Mesenchymal stem cell (in vitro differentiated cells and primary cell): ENCODE measurements at regions not wholly inside any gene's neighbourhood (a gene's known extent, or its start where the extent isn't known, plus 50 kb on each side); places are given as distances from the start of the nearest gene placed in this dataset.

Source experiments
- DNase-seq: peaks from one replicate; pipeline ENCODE4 v3.0.0-alpha.2; 2013
- H2AFZ ChIP-seq: one replicate; pipeline ENCODE4 v1.6.1; 2013; ENCODE audit warnings: low read depth, mild to moderate bottlenecking, control low read depth, inconsistent platforms, low read length, moderate library complexity
- H2AK5ac ChIP-seq: 2 replicates; pipeline ENCODE4 v1.6.1; 2013; ENCODE audit warnings: low read length, moderate library complexity, mild to moderate bottlenecking, inconsistent platforms; ENCODE audit not compliant: severe bottlenecking
- H2BK120ac ChIP-seq: one replicate; pipeline ENCODE4 v1.6.1; 2013; ENCODE audit warnings: low read depth, mild to moderate bottlenecking, inconsistent platforms, low read length, moderate library complexity
- H2BK12ac ChIP-seq, 2 experiments: one replicate each; pipeline ENCODE4 v1.6.1; 2013; ENCODE audit warnings: inconsistent platforms in 2 of 2, low read length in 2 of 2, mild to moderate bottlenecking in 2 of 2, moderate library complexity in 2 of 2, control low read depth in 1 of 2
- H2BK15ac ChIP-seq: one replicate; pipeline ENCODE4 v1.6.1; 2013; ENCODE audit warnings: mild to moderate bottlenecking, low read depth, inconsistent platforms; ENCODE audit not compliant: poor library complexity, severe bottlenecking
- H2BK5ac ChIP-seq: 2 replicates; pipeline ENCODE4 v1.6.1; 2013; ENCODE audit warnings: low read depth, mild to moderate bottlenecking, low read length, control low read depth, inconsistent platforms; ENCODE audit not compliant: poor library complexity, severe bottlenecking
- H3K14ac ChIP-seq, 2 experiments: one replicate each; pipeline ENCODE4 v1.6.1; 2013; ENCODE audit warnings: inconsistent platforms in 2 of 2, low read length in 2 of 2, control low read depth in 1 of 2, mild to moderate bottlenecking in 1 of 2, moderate library complexity in 1 of 2
- H3K18ac ChIP-seq, 2 experiments: one replicate each; pipeline ENCODE4 v1.6.1; 2013; ENCODE audit warnings: inconsistent platforms in 2 of 2, low read length in 2 of 2, control low read depth in 1 of 2, low read depth in 1 of 2, mild to moderate bottlenecking in 1 of 2
- H3K23ac ChIP-seq, 2 experiments: one replicate each; pipeline ENCODE4 v1.6.1; 2013; ENCODE audit warnings: inconsistent platforms in 2 of 2, low read length in 2 of 2, mild to moderate bottlenecking in 2 of 2, moderate library complexity in 2 of 2, control low read depth in 1 of 2
- H3K27ac ChIP-seq: 2 replicates; pipeline ENCODE4 v1.5.1; 2013; ENCODE audit warnings: mild to moderate bottlenecking, moderate library complexity, low read length, control low read depth, inconsistent platforms; ENCODE audit not compliant: poor library complexity, severe bottlenecking
- H3K27me3 ChIP-seq, 2 experiments: 2 replicates each; pipeline versions ENCODE4 v1.6.1 to v1.7.0; 2013; ENCODE audit warnings: low read length in 2 of 2, mild to moderate bottlenecking in 2 of 2, moderate library complexity in 2 of 2, control low read depth in 1 of 2, inconsistent platforms in 1 of 2; ENCODE audit not compliant: control insufficient read depth in 1 of 2, insufficient read depth in 1 of 2
- H3K36me3 ChIP-seq, 2 experiments: 2 replicates each; pipeline versions ENCODE4 v1.6.1 to v1.7.0; 2013; ENCODE audit warnings: low read length in 2 of 2, control low read depth in 1 of 2, inconsistent platforms in 1 of 2, low read depth in 1 of 2, mild to moderate bottlenecking in 1 of 2; ENCODE audit not compliant: insufficient read depth in 2 of 2, control insufficient read depth in 1 of 2
- H3K4ac ChIP-seq, 2 experiments: one replicate each; pipeline ENCODE4 v1.6.1; 2013; ENCODE audit warnings: inconsistent platforms in 2 of 2, low read length in 2 of 2, mild to moderate bottlenecking in 2 of 2, moderate library complexity in 2 of 2, control low read depth in 1 of 2, low read depth in 1 of 2
- H3K4me1 ChIP-seq: 2 replicates; pipeline ENCODE4 v1.6.1; 2013; ENCODE audit warnings: low read depth, low read length, control low read depth; ENCODE audit not compliant: control insufficient read depth, insufficient read depth
- H3K4me2 ChIP-seq: 2 replicates; pipeline ENCODE4 v1.6.1; 2013; ENCODE audit warnings: low read length, mild to moderate bottlenecking, inconsistent platforms; ENCODE audit not compliant: poor library complexity, severe bottlenecking
- H3K4me3 ChIP-seq, 2 experiments: 2 replicates each; pipeline versions ENCODE4 v1.5.1 to v1.7.0; 2013; ENCODE audit warnings: low read length in 2 of 2, mild to moderate bottlenecking in 2 of 2, control low read depth in 1 of 2, low read depth in 1 of 2; ENCODE audit not compliant: insufficient read depth in 1 of 2
- H3K79me1 ChIP-seq: replicated peaks from 2 replicates; pipeline ENCODE4 v1.6.1; 2013; ENCODE audit warnings: mild to moderate bottlenecking, control low read depth, low read length, inconsistent platforms; ENCODE audit not compliant: poor library complexity, severe bottlenecking
- H3K9ac ChIP-seq: 2 replicates; pipeline ENCODE4 v1.7.0; 2013; ENCODE audit warnings: mild to moderate bottlenecking, low read length, moderate library complexity
- H3K9me3 ChIP-seq: 2 replicates; pipeline ENCODE4 v1.7.0; 2013; ENCODE audit warnings: mild to moderate bottlenecking, low read length; ENCODE audit not compliant: control insufficient read depth
- H4K8ac ChIP-seq: one replicate; pipeline ENCODE4 v1.6.1; 2013; ENCODE audit warnings: inconsistent platforms, mild to moderate bottlenecking, low read length, moderate library complexity
- H4K91ac ChIP-seq: one replicate; pipeline ENCODE4 v1.6.1; 2013; ENCODE audit warnings: mild to moderate bottlenecking, low read length, inconsistent platforms
- whole genome bisulfite sequencing: methylation state at CpG from one replicate; pipeline ENCODE4 v1.1.7; 2013; ENCODE audit warnings: mixed read lengths; 5-methylcytosine and 5-hydroxymethylcytosine counted together

DNA sequence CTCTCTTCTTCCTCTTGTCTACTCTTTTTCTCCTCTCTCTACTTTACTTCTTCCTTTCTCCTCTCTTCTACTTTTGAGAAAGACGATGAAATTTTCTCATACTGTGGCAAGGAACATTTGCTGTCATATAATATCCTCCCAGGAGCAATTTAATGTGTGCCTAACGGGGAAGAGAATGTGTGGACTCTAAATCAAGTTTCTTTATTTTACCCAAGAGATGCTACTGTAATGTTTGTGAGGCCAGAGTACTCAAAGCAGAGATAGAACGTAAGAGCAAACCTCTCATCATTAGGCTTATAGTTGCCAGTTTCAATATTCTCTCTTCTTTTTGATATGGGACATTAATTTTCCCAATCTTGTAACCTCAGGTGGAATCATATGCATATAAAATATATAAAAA, 801.4 kb downstream of the BCKDHB start:
- H3K4me1 ChIP-seq = no peaks in the 10 kb centered on the region
- no peak overlapping the region for H3K4ac ChIP-seq
- H2BK120ac ChIP-seq = no peak overlapping the region
- no peak overlapping the region for H3K9ac ChIP-seq
- no peak overlapping the region for H3K4me3 ChIP-seq
- H2AFZ ChIP-seq = no peak overlapping the region
- no peak for DNase-seq
- H4K8ac ChIP-seq = no peak overlapping the region
- H3K27ac ChIP-seq = no peak overlapping the region
- no peak overlapping the region for H2BK15ac ChIP-seq
- H3K36me3 ChIP-seq = no peaks in the 10 kb centered on the region
- H2BK5ac ChIP-seq = no peak overlapping the region
- H3K9me3 ChIP-seq = no peaks in the 10 kb centered on the region
- no peaks in the 10 kb centered on the region for H3K79me1 ChIP-seq
- no peak overlapping the region for H3K23ac ChIP-seq
- no peaks in the 10 kb centered on the region for H3K27me3 ChIP-seq
- no peak overlapping the region for H2BK12ac ChIP-seq
- H3K4me2 ChIP-seq = no peak overlapping the region
- no peak overlapping the region for H2AK5ac ChIP-seq
- H3K14ac ChIP-seq = no peak overlapping the region
- WGBS = 40% methylated on average over 1 of the region's 3 CpGs
- no peak overlapping the region for H4K91ac ChIP-seq
- no peak overlapping the region for H3K18ac ChIP-seq

- no peaks in the 10 kb centered on the region for H3K4me1 ChIP-seq
- H3K36me3 ChIP-seq = no peaks in the 10 kb centered on the region
- H3K14ac ChIP-seq = no peak overlapping the region
- H4K91ac ChIP-seq = no peak overlapping the region
- no peak overlapping the region for H2BK15ac ChIP-seq
- no peak overlapping the region for H2AK5ac ChIP-seq
- H3K18ac ChIP-seq = no peak overlapping the region
- H3K27ac ChIP-seq = no peak overlapping the region
- no peak overlapping the region for H3K4me3 ChIP-seq
- H4K8ac ChIP-seq = no peak overlapping the region
- no peak overlapping the region for H2BK120ac ChIP-seq
- H3K79me1 ChIP-seq = no peaks in the 10 kb centered on the region
- no peak overlapping the region for H2BK5ac ChIP-seq
- DNase-seq = no peak
- H3K9ac ChIP-seq = no peak overlapping the region
- H3K4me2 ChIP-seq = no peak overlapping the region
- no peaks in the 10 kb centered on the region for H3K27me3 ChIP-seq
- H2BK12ac ChIP-seq = no peak overlapping the region
- H3K23ac ChIP-seq = no peak overlapping the region
- no peak overlapping the region for H3K4ac ChIP-seq
- no peak overlapping the region for H2AFZ ChIP-seq
- H3K9me3 ChIP-seq = peaks cover 12% of the 10 kb centered on the region
Measured at GRCh38 chr6:80903711-80904110, 797.2 kb downstream of the BCKDHB start.

DNA sequence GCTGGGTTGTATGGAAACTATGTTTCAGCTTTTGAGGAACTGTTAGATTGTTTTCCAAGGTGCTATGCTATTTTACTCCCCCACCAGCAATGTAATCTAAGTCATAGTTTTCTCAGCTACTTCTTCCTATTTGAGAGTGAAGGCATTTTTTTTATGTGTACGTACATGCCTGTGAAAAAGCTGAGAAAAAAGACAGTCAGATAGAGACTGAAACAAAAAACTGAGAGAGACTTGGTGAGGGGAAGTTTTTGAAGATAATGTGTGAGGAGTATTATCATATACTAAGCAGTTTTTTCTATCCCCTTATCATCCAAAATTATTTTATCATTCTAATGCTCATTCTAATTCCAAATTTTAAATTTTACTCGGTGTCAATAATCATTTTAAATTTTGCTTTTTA, 780.0 kb downstream of the BCKDHB start:
- 80% methylated on average over 1 of the region's 2 CpGs for WGBS
- no peak overlapping the region for H2AK5ac ChIP-seq

GRCh38 chr6:80872951-80873308, 766.5 kb downstream of the BCKDHB start:
- Histone ChIP-seq H3K9ac (no peak overlapping the region), H3K27ac (no peak overlapping the region), H2AFZ (no peak overlapping the region), H3K4me1 (no peaks in the 10 kb centered on the region), H3K9me3 (no peaks in the 10 kb centered on the region), H3K4me2 (no peak overlapping the region), H3K4ac (no peak overlapping the region), H4K8ac (no peak overlapping the region), H2BK12ac (no peak overlapping the region), H4K91ac (no peak overlapping the region), H3K36me3 (no peaks in the 10 kb centered on the region), H2AK5ac (no peak overlapping the region), H3K4me3 (no peak overlapping the region), H3K14ac (no peak overlapping the region), H3K27me3 (no peaks in the 10 kb centered on the region), H2BK15ac (no peak overlapping the region), H3K18ac (no peak overlapping the region), H2BK120ac (no peak overlapping the region), H3K23ac (no peak overlapping the region), H2BK5ac (no peak overlapping the region), H3K79me1 (no peaks in the 10 kb centered on the region)
- no peak for DNase-seq
- no CpG with 5 or more reads among the region's 1 CpG for WGBS

More for the DNA sequence above, 780.0 kb downstream of the BCKDHB start:
- Histone ChIP-seq H3K79me1 (no peaks in the 10 kb centered on the region), H3K14ac (no peak overlapping the region), H3K9ac (no peak overlapping the region), H3K23ac (no peak overlapping the region), H2BK12ac (no peak overlapping the region), H4K91ac (no peak overlapping the region), H3K27me3 (no peaks in the 10 kb centered on the region), H3K18ac (no peak overlapping the region), H3K4me3 (no peak overlapping the region), H3K27ac (no peak overlapping the region), H2AFZ (no peak overlapping the region), H2BK5ac (no peak overlapping the region), H3K36me3 (no peaks in the 10 kb centered on the region), H3K4me1 (no peaks in the 10 kb centered on the region), H2BK120ac (no peak overlapping the region), H3K4ac (no peak overlapping the region), H2BK15ac (no peak overlapping the region), H3K9me3 (no peaks in the 10 kb centered on the region), H3K4me2 (no peak overlapping the region), H4K8ac (no peak overlapping the region)
- DNase-seq = no peak
